GM12891 (cell line): ENCODE measurements at regions not wholly inside any gene's neighbourhood (a gene's known extent, or its start where the extent isn't known, plus 50 kb on each side); places are given as distances from the start of the nearest gene placed in this dataset.

Source experiments
- POLR2A ChIP-seq: IDR thresholded peaks from 2 replicates; pipeline ENCODE4 v1.6.1; 2011; ENCODE audit warnings: low read depth, low read length, control low read depth
- POLR2AphosphoS5 ChIP-seq: IDR thresholded peaks from 2 replicates; pipeline ENCODE4 v1.6.1; 2011; ENCODE audit warnings: low read depth, low read length, control low read depth
- POU2F2 ChIP-seq: IDR thresholded peaks from 2 replicates; pipeline ENCODE4 v1.6.1; 2011; ENCODE audit warnings: low read depth, mild to moderate bottlenecking, control low read depth, low read length, moderate library complexity
- SPI1 ChIP-seq: IDR thresholded peaks from 2 replicates; pipeline ENCODE4 v1.6.1; 2011; ENCODE audit warnings: low read depth, low read length, control low read depth
- TAF1 ChIP-seq: IDR thresholded peaks from 2 replicates; pipeline ENCODE4 v1.6.1; 2011; ENCODE audit warnings: low read depth, low read length, control low read depth

- TF ChIP-seq TAF1 (no peak), POU2F2 (no peak), POLR2A (no peak), POLR2AphosphoS5 (no peak), SPI1 (no peak)
Observed at GRCh38 chr9:108743416-108743815, 112.4 kb downstream of the ACTL7B start.
